HEK293 (cell line): ENCODE measurements at regions not wholly inside any gene's neighbourhood (a gene's known extent, or its start where the extent isn't known, plus 50 kb on each side); places are given as distances from the start of the nearest gene placed in this dataset.

Experiments used
- KLF10 ChIP-seq: fragments of 450-650 bp; IDR thresholded peaks from 2 replicates; pipeline ENCODE4 v1.5.1; 2018; ENCODE audit warnings: missing biosample characterization, mild to moderate bottlenecking, missing genetic modification characterization
- ZNF311 ChIP-seq: fragments of 450-650 bp; formaldehyde crosslinking; IDR thresholded peaks from 2 replicates; pipeline ENCODE4 v1.5.1; 2017; ENCODE audit warnings: missing biosample characterization, missing genetic modification characterization, borderline replicate concordance
- ZNF514 ChIP-seq: fragments of 450-650 bp; formaldehyde crosslinking; IDR thresholded peaks from 2 replicates; pipeline ENCODE4 v1.5.1; 2016; ENCODE audit warnings: missing biosample characterization, missing genetic modification characterization

- TF ChIP-seq KLF10 (tag by site-specific recombination) = no peak
- TF ChIP-seq ZNF311 = no peak
- no peak for TF ChIP-seq ZNF514 (tag by site-specific recombination)
Measured at GRCh38 chr7:131618391-131618790, 62.0 kb upstream of the PODXL start.
